Tibial artery (tissue), 4 donors: ENCODE measurements at regions not wholly inside any gene's neighbourhood (a gene's known extent, or its start where the extent isn't known, plus 50 kb on each side); places are given as distances from the start of the nearest gene placed in this dataset.

ENCODE experiments used
- DNase-seq, 2 donors: peaks; one replicate each; pipeline ENCODE4 v3.0.0-alpha.2; 2019
- H3K27ac ChIP-seq, 2 donors: fragments of 200-600 bp; sonication (generic) in 1 of 2; 1 replicate in 1 of 2; 2 replicates in 1 of 2; pipeline ENCODE4 v1.5.1; 2018 to 2019; ENCODE audit warnings: mild to moderate bottlenecking in 1 of 2
- H3K27me3 ChIP-seq, 2 donors: fragments of 200-600 bp; sonication (generic) in 1 of 2; one replicate each; pipeline versions ENCODE4 v1.5.1 to v1.6.0; 2016 to 2019
- H3K36me3 ChIP-seq, 3 donors: fragments of 200-600 bp; sonication (generic) in 2 of 3; one replicate each; pipeline ENCODE4 v1.5.1; 2016 to 2019; ENCODE audit warnings: mild to moderate bottlenecking in 2 of 3
- H3K4me1 ChIP-seq, 4 donors: fragments of 200-600 bp; sonication (generic) in 2 of 4; 1 replicate in 3 of 4; 2 replicates in 1 of 4; pipeline ENCODE4 v1.5.1; 2016 to 2019
- H3K4me3 ChIP-seq, 2 donors: fragments of 200-600 bp; sonication (generic) in 1 of 2; 1 replicate in 1 of 2; 2 replicates in 1 of 2; pipeline ENCODE4 v1.5.1; 2018 to 2019; ENCODE audit warnings: mild to moderate bottlenecking in 2 of 2
- H3K9me3 ChIP-seq, 3 donors: fragments of 200-600 bp; sonication (generic) in 1 of 3; one replicate each; pipeline ENCODE4 v1.5.1; 2016 to 2019
- CTCF ChIP-seq, 2 experiments: fragments of 200-600 bp in 1 of 2; fragments of 450-650 bp in 1 of 2; IDR thresholded peaks; one replicate each; pipeline ENCODE4 v1.5.1; 2017 to 2019; ENCODE audit warnings: antibody characterized with exemption in 2 of 2, mild to moderate bottlenecking in 1 of 2, moderate library complexity in 1 of 2
- intact Hi-C: fragments of 100-400 bp; cut with DNase I; formaldehyde crosslinking; loops from one replicate; pipeline ENCODE4 v1.15.0; 2023; ENCODE audit warnings: low total_unique reads

GRCh38 chr13:67827992-67828391 is 597.9 kb upstream of the PCDH9 start:
- Histone ChIP-seq H3K4me3 (no peak overlapping the region), H3K27me3 (no peaks in the 10 kb centered on the region), H3K27ac (no peak overlapping the region), H3K4me1 (no peaks in the 10 kb centered on the region), H3K9me3 (no peaks in the 10 kb centered on the region), H3K36me3 (no peaks in the 10 kb centered on the region)
- intact Hi-C loops, result no loop called here
- no peak for DNase-seq
- TF ChIP-seq CTCF (IDR thresholded peaks at IDR 0.05), result no peak

GRCh38 chr13:67821606-67822005 is 591.5 kb upstream of the PCDH9 start:
- no peak for DNase-seq
- Histone ChIP-seq H3K36me3 (no peaks in the 10 kb centered on the region), H3K4me3 (no peak overlapping the region), H3K9me3 (no peaks in the 10 kb centered on the region), H3K27ac (no peak overlapping the region), H3K4me1 (no peaks in the 10 kb centered on the region), H3K27me3 (no peaks in the 10 kb centered on the region)
- no peak for TF ChIP-seq CTCF (IDR thresholded peaks at IDR 0.05)
- intact Hi-C loops, result no loop called here

- Histone ChIP-seq H3K27me3 (no peaks in the 10 kb centered on the region), H3K4me1 (no peaks in the 10 kb centered on the region), H3K4me3 (no peak overlapping the region), H3K9me3 (no peaks in the 10 kb centered on the region), H3K27ac (no peak overlapping the region), H3K36me3 (no peaks in the 10 kb centered on the region)
- intact Hi-C loops, result no loop called here
- no peak for DNase-seq
- no peak for TF ChIP-seq CTCF (IDR thresholded peaks at IDR 0.05)
These were observed 576.7 kb upstream of the PCDH9 start for GRCh38 chr13:67806796-67807195.

- no peak for TF ChIP-seq CTCF (IDR thresholded peaks at IDR 0.05)
- intact Hi-C loops, result no loop called here
These were observed 573.0 kb upstream of the PCDH9 start for GRCh38 chr13:67803118-67803517.

GRCh38 chr13:67792151-67792676 is 562.1 kb upstream of the PCDH9 start:
- H3K9me3 ChIP-seq, result no peaks in the 10 kb centered on the region
- intact Hi-C loops, result no loop called here
- H3K27ac ChIP-seq, result no peak overlapping the region
- no peak overlapping the region for H3K4me3 ChIP-seq
- no peak for TF ChIP-seq CTCF (IDR thresholded peaks at IDR 0.05)
- no peak for DNase-seq
- H3K4me1 ChIP-seq, result no peaks in the 10 kb centered on the region
- H3K36me3 ChIP-seq, result no peaks in the 10 kb centered on the region
- H3K27me3 ChIP-seq, result no peaks in the 10 kb centered on the region

More at GRCh38 chr13:67803118-67803517, 573.0 kb upstream of the PCDH9 start:
- H3K27me3 ChIP-seq, result no peaks in the 10 kb centered on the region
- DNase-seq, result no peak
- H3K27ac ChIP-seq, result no peak overlapping the region
- H3K9me3 ChIP-seq, result no peaks in the 10 kb centered on the region
- no peaks in the 10 kb centered on the region for H3K36me3 ChIP-seq
- no peaks in the 10 kb centered on the region for H3K4me1 ChIP-seq
- H3K4me3 ChIP-seq, result no peak overlapping the region

- Histone ChIP-seq H3K27ac (no peak overlapping the region), H3K27me3 (no peaks in the 10 kb centered on the region), H3K4me3 (no peak overlapping the region), H3K9me3 (no peaks in the 10 kb centered on the region), H3K4me1 (no peaks in the 10 kb centered on the region), H3K36me3 (no peaks in the 10 kb centered on the region)
- intact Hi-C loops, result no loop called here
- no peak for TF ChIP-seq CTCF (IDR thresholded peaks at IDR 0.05)
- no peak for DNase-seq
These were observed 560.9 kb upstream of the PCDH9 start for GRCh38 chr13:67791047-67791446.
